IPS-20b (cell line): ENCODE measurements at regions not wholly inside any gene's neighbourhood (a gene's known extent, or its start where the extent isn't known, plus 50 kb on each side); places are given as distances from the start of the nearest gene placed in this dataset.

Source experiments
- H3K27ac ChIP-seq: one replicate; pipeline ENCODE4 v1.5.1; 2013; ENCODE audit warnings: low read length
- H3K27me3 ChIP-seq: 2 replicates; pipeline ENCODE4 v1.6.1; 2013; ENCODE audit warnings: mild to moderate bottlenecking, low read length, inconsistent platforms; ENCODE audit not compliant: insufficient read depth
- H3K36me3 ChIP-seq: 2 replicates; pipeline ENCODE4 v1.6.1; 2013; ENCODE audit warnings: low read depth, mild to moderate bottlenecking, inconsistent platforms, low read length, moderate library complexity; ENCODE audit not compliant: insufficient read depth
- H3K4me1 ChIP-seq: 2 replicates; pipeline ENCODE4 v1.6.1; 2013; ENCODE audit warnings: mild to moderate bottlenecking, control low read depth, inconsistent platforms, low read length, moderate library complexity; ENCODE audit not compliant: insufficient read depth
- H3K4me3 ChIP-seq: 2 replicates; pipeline ENCODE4 v1.5.1; 2013; ENCODE audit warnings: mild to moderate bottlenecking, low read length, inconsistent platforms
- H3K9ac ChIP-seq: 2 replicates; pipeline ENCODE4 v1.6.1; 2013; ENCODE audit warnings: low read depth, mild to moderate bottlenecking, inconsistent platforms, low read length, moderate library complexity
- H3K9me3 ChIP-seq: 2 replicates; pipeline ENCODE4 v1.6.1; 2013; ENCODE audit warnings: mild to moderate bottlenecking, low read depth, low read length, inconsistent platforms; ENCODE audit not compliant: insufficient read depth

DNA sequence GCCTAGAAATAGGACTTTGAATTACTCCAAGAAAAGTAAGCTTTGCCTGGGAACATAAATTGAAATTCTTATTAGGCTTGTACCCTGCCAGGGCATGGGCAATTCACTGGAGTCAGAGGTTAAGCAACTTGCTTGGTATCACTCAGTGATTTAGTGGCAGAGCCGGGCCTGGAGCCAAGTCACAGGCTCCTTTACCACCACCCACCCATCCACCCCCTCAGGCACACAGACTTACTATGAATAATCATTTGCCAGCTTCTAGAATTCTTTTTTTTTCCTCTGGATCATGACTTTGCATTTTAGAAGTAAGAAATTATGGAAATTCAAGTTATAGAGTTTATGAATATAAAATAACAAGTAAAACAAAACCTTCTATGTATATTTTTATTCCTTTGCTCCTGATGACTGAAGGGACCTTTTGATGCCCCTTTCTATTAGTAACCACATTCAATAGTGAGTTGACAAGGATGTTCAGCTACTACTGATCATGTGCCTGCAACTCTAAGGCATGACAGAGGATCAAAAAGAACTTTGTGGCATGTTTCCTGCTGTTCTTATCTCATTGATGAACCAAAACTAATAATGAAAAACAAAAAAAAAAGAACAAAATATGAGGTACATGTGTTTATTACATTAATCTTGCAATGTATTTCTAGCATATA, 614.7 kb downstream of the TLR4 start:
- no peak overlapping the region for H3K27ac ChIP-seq

DNA sequence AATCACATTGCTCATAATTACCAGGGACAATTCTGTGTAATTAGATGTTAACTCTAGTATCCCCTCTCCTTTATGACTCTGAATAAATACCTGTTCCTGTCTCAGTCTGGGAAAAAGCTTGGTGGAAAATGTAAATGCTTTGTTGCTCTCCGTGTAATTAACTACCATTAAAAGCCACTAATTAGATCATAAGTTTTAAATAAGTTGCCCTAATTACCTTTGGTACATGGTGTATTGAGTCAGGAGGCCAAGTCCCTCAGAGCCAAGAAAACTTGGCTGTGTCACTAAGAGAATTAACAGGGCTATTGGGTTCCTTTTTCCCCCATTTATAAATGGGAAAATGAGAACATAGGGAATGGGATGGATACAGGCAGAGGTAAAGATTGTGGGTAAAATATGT, 617.6 kb downstream of the TLR4 start:
- no peaks in the 10 kb centered on the region for H3K4me1 ChIP-seq
- H3K9me3 ChIP-seq = no peaks in the 10 kb centered on the region
- H3K9ac ChIP-seq = no peak overlapping the region
- H3K4me3 ChIP-seq = no peak overlapping the region
- H3K27me3 ChIP-seq = no peaks in the 10 kb centered on the region
- H3K36me3 ChIP-seq = no peaks in the 10 kb centered on the region
- H3K27ac ChIP-seq = no peak overlapping the region

More for the DNA sequence above, 614.7 kb downstream of the TLR4 start:
- Histone ChIP-seq H3K9ac (no peak overlapping the region), H3K27me3 (no peaks in the 10 kb centered on the region), H3K36me3 (no peaks in the 10 kb centered on the region), H3K4me1 (no peaks in the 10 kb centered on the region), H3K4me3 (no peak overlapping the region), H3K9me3 (no peaks in the 10 kb centered on the region)

- H3K4me1 ChIP-seq = peaks cover under 1% of the 10 kb centered on the region; the same call in 1 of the 2 replicates
- no peak overlapping the region for H3K4me3 ChIP-seq
- no peaks in the 10 kb centered on the region for H3K9me3 ChIP-seq
- H3K36me3 ChIP-seq = no peaks in the 10 kb centered on the region
- no peak overlapping the region for H3K9ac ChIP-seq
- no peaks in the 10 kb centered on the region for H3K27me3 ChIP-seq
- H3K27ac ChIP-seq = no peak overlapping the region
Measured at GRCh38 chr9:118324706-118325105, 620.5 kb downstream of the TLR4 start.

DNA sequence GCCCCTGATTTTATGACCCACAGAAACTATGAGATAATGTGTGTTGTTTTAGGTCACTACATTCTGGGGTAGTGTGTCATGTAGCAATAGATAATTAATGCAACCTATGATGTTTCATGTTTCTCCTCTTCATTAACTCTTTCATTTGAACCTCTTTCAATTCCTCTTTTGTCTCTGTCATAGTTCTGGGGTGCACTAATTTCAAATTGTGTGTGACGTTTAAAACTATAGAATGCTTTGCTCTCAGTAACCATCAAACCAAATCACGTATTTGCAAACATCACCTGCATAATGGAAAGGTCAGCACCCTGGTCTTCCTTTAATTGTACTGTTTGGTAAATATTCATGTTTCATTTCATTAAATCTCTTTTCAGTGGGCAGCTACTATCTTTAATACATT, 621.6 kb downstream of the TLR4 start:
- no peak overlapping the region for H3K27ac ChIP-seq

DNA sequence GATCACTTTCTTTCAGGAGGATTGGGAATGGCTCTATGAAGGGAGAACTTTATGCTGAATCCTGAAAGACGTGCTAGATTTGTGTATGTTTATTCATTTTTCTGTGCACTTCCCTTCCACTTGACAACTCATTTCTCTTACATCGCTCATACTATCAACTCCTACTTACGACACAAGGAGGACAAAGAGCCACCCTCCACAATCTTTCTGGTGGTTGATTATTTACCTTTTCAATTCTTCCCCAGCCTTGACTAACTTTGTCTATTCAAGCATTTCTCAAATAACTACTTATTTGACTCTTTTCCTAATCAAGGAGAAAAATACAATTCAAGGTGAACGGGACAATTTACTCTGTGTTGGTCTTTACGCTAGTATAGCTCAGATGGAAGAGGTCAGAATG, 622.1 kb downstream of the TLR4 start:
- H3K36me3 ChIP-seq = no peaks in the 10 kb centered on the region

More for the DNA sequence above, 621.6 kb downstream of the TLR4 start:
- H3K4me3 ChIP-seq = no peak overlapping the region
- no peak overlapping the region for H3K9ac ChIP-seq
- no peaks in the 10 kb centered on the region for H3K36me3 ChIP-seq
- peaks cover 3% of the 10 kb centered on the region; the same call in 1 of the 2 replicates for H3K4me1 ChIP-seq
- no peaks in the 10 kb centered on the region for H3K27me3 ChIP-seq
- H3K9me3 ChIP-seq = no peaks in the 10 kb centered on the region

GRCh38 chr9:118330191-118330986, 626.2 kb downstream of the TLR4 start:
- Histone ChIP-seq H3K27ac (no peak overlapping the region), H3K4me3 (no peak overlapping the region), H3K9ac (no peak overlapping the region), H3K9me3 (no peaks in the 10 kb centered on the region), H3K36me3 (no peaks in the 10 kb centered on the region), H3K27me3 (no peaks in the 10 kb centered on the region), H3K4me1 (peaks cover 3% of the 10 kb centered on the region; the same call in 1 of the 2 replicates)

More for the DNA sequence above, 622.1 kb downstream of the TLR4 start:
- Histone ChIP-seq H3K9me3 (no peaks in the 10 kb centered on the region), H3K9ac (no peak overlapping the region), H3K27me3 (no peaks in the 10 kb centered on the region), H3K4me1 (peaks cover 3% of the 10 kb centered on the region; the same call in 1 of the 2 replicates), H3K27ac (no peak overlapping the region), H3K4me3 (no peak overlapping the region)

GRCh38 chr9:118331622-118332045, 627.4 kb downstream of the TLR4 start:
- Histone ChIP-seq H3K27me3 (no peaks in the 10 kb centered on the region), H3K4me1 (peaks cover 3% of the 10 kb centered on the region; the same call in 1 of the 2 replicates), H3K9ac (no peak overlapping the region), H3K9me3 (no peaks in the 10 kb centered on the region), H3K36me3 (no peaks in the 10 kb centered on the region), H3K27ac (no peak overlapping the region), H3K4me3 (no peak overlapping the region)

- Histone ChIP-seq H3K9ac (no peak overlapping the region), H3K4me3 (no peak overlapping the region), H3K27me3 (no peaks in the 10 kb centered on the region), H3K9me3 (no peaks in the 10 kb centered on the region), H3K4me1 (no peaks in the 10 kb centered on the region), H3K27ac (no peak overlapping the region), H3K36me3 (no peaks in the 10 kb centered on the region)
Measured at GRCh38 chr9:118336250-118336942, 632.2 kb downstream of the TLR4 start.

DNA sequence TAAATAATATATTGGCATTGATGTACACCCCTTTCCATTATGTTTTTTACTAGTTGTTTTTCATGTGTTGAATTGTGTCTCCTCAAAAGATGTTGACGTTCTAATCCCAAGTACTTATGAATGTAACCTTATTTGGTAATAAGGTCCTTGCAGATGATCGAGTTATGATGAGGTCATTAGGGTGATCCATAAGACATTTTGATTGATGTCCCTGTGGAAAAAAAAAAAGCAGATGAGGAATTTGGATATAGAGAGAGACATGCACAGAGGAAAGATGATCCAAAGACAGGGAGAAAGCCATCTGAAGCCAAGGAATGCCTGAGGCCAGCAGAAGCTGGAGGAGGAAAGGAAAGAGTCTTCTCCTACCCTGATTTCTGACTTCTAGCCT, 632.7 kb downstream of the TLR4 start:
- Histone ChIP-seq H3K27me3 (no peaks in the 10 kb centered on the region), H3K4me1 (no peaks in the 10 kb centered on the region), H3K27ac (no peak overlapping the region), H3K9me3 (no peaks in the 10 kb centered on the region), H3K9ac (no peak overlapping the region), H3K36me3 (no peaks in the 10 kb centered on the region), H3K4me3 (no peak overlapping the region)

DNA sequence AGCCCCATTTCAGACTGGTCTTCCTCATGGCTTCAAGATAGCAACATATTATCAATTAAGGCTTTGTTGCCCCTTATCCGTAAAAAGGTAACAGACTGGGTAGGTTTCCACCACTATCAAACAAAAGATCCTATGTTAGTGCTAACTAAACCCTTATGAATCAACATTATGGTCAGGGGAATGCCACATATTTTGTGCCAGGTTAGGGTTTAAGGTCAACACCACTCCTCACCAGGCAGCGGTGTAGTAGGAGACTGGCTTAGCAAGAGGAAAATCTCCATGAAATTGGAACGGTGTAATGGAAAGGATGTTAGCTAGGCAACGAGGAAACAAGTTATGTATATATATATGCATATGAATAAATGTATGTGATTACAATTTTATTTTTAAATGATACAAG, 655.8 kb downstream of the TLR4 start:
- Histone ChIP-seq H3K27ac (no peak overlapping the region), H3K4me1 (no peaks in the 10 kb centered on the region), H3K36me3 (no peaks in the 10 kb centered on the region), H3K27me3 (no peaks in the 10 kb centered on the region), H3K9ac (no peak overlapping the region), H3K9me3 (no peaks in the 10 kb centered on the region), H3K4me3 (no peak overlapping the region)

GRCh38 chr9:118362123-118362522, 657.9 kb downstream of the TLR4 start:
- H3K9me3 ChIP-seq = no peaks in the 10 kb centered on the region
- H3K36me3 ChIP-seq = no peaks in the 10 kb centered on the region
- H3K27ac ChIP-seq = no peak overlapping the region
- no peak overlapping the region for H3K9ac ChIP-seq
- no peaks in the 10 kb centered on the region for H3K27me3 ChIP-seq
- no peak overlapping the region for H3K4me3 ChIP-seq
- no peaks in the 10 kb centered on the region for H3K4me1 ChIP-seq
